ENCODE measurements at regions not wholly inside any gene's neighbourhood (a gene's known extent, or its start where the extent isn't known, plus 50 kb on each side); places are given as distances from the start of the nearest gene placed in this dataset.

GRCh38 chr4:122305853-122306252 is 73.0 kb upstream of the ADAD1 start:
- DNase-seq (ENCODE audit: low spot score) = no peak

- DNase-seq (ENCODE audit: low spot score) = no peak
Observed at GRCh38 chr4:122309988-122310626, 68.7 kb upstream of the ADAD1 start.

GRCh38 chr4:122313006-122313646 is 65.7 kb upstream of the ADAD1 start:
- DNase-seq (ENCODE audit: low spot score) = no peak

GRCh38 chr4:122326908-122327307 is 51.9 kb upstream of the ADAD1 start:
- no peak for DNase-seq (ENCODE audit: low spot score)

- DNase-seq (ENCODE audit: low spot score) = no peak
Observed at GRCh38 chr4:122328893-122329292, 49.9 kb upstream of the ADAD1 start.
